GM12892 (cell line): ENCODE measurements at regions not wholly inside any gene's neighbourhood (a gene's known extent, or its start where the extent isn't known, plus 50 kb on each side); places are given as distances from the start of the nearest gene placed in this dataset.

Source experiments
- POLR2A ChIP-seq: IDR thresholded peaks from 2 replicates; pipeline ENCODE4 v1.6.1; 2011; ENCODE audit warnings: low read depth, low read length, control low read depth
- POLR2AphosphoS5 ChIP-seq: IDR thresholded peaks from 2 replicates; pipeline ENCODE4 v1.6.1; 2011; ENCODE audit warnings: low read depth, low read length, control low read depth
- TAF1 ChIP-seq: IDR thresholded peaks from 2 replicates; pipeline ENCODE4 v1.6.1; 2011; ENCODE audit warnings: low read depth, mild to moderate bottlenecking, control low read depth, low read length, borderline replicate concordance

DNA sequence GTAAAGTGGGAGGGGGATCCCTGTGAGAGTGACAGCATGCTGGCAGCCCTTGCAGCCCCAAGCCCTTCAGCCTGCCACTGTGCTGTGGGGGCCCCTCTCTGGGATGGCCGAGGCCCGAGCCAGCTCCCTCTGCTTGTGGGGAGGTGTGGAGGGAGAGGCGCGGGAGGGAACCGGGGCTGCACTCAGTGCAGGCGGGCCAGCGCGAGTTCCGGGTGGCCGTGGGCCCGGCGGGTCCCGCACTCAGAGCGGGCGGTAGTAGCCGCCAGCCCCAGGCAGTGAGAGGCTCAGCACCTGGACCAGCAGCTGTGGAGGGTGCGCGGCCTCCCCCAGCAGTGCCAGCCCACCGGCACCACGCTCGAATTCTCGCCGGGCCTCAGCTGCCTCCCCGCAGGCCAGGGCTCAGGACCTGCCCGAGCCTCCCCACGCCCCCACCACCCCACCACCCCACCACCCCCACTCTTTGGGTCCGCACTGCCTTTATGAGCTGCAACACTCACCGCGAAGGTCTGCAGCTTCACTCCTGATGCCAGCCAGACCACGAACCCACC lies 208.1 kb downstream of the CDH19 start:
- TF ChIP-seq TAF1 (no peak), POLR2A (no peak), POLR2AphosphoS5 (no peak)
